Fibroblast of lung (primary cell): ENCODE measurements at regions not wholly inside any gene's neighbourhood (a gene's known extent, or its start where the extent isn't known, plus 50 kb on each side); places are given as distances from the start of the nearest gene placed in this dataset.

Source experiments
- DNase-seq, 2 donors: peaks; one replicate each; pipeline versions ENCODE4 v3.0.0 to v3.0.0-alpha.2; 2010; ENCODE audit warnings: low read depth in 2 of 2
- H2AFZ ChIP-seq: 2 replicates; pipeline ENCODE4 v1.5.1; 2012; ENCODE audit warnings: low read length, control low read depth, inconsistent platforms
- H3K27ac ChIP-seq: 2 replicates; pipeline ENCODE4 v1.5.1; 2011; ENCODE audit warnings: low read length, control low read depth; ENCODE audit not compliant: insufficient read depth
- H3K27me3 ChIP-seq: 2 replicates; pipeline ENCODE4 v1.5.1; 2011; ENCODE audit warnings: mild to moderate bottlenecking, low read length; ENCODE audit not compliant: control insufficient read depth, insufficient read depth
- H3K36me3 ChIP-seq: 2 replicates; pipeline ENCODE4 v1.5.1; 2011; ENCODE audit warnings: low read length; ENCODE audit not compliant: control insufficient read depth, insufficient read depth
- H3K4me1 ChIP-seq: 2 replicates; pipeline ENCODE4 v1.5.1; 2011; ENCODE audit warnings: low read length; ENCODE audit not compliant: control insufficient read depth, insufficient read depth; ENCODE audit errors: extremely low read depth
- H3K4me2 ChIP-seq: 2 replicates; pipeline ENCODE4 v1.5.1; 2011; ENCODE audit warnings: low read length, control low read depth; ENCODE audit not compliant: insufficient read depth; ENCODE audit errors: extremely low read depth
- H3K4me3 ChIP-seq, 4 experiments: fragments of 200-600 bp in 1 of 4; sonication (generic) in 1 of 4; replicated peaks in 1 of 4; 2 replicates each; pipeline ENCODE4 v1.5.1; 2011 to 2016; ENCODE audit warnings: low read length in 4 of 4, low read depth in 3 of 4, mild to moderate bottlenecking in 3 of 4, control low read depth in 2 of 4, inconsistent platforms in 1 of 4, mixed read lengths in 1 of 4; ENCODE audit not compliant: insufficient read depth in 1 of 4; ENCODE audit errors: control extremely low read depth in 1 of 4
- H3K79me2 ChIP-seq: 2 replicates; pipeline ENCODE4 v1.5.1; 2012; ENCODE audit warnings: mild to moderate bottlenecking, low read length, inconsistent platforms; ENCODE audit not compliant: control insufficient read depth, insufficient read depth
- H3K9ac ChIP-seq: 2 replicates; pipeline ENCODE4 v1.5.1; 2011; ENCODE audit warnings: mild to moderate bottlenecking, low read length, control low read depth; ENCODE audit not compliant: insufficient read depth
- H3K9me3 ChIP-seq: 2 replicates; pipeline ENCODE4 v1.5.1; 2012; ENCODE audit warnings: low read depth, low read length; ENCODE audit not compliant: control insufficient read depth, insufficient read depth
- H4K20me1 ChIP-seq: 2 replicates; pipeline ENCODE4 v1.5.1; 2011; ENCODE audit warnings: low read length; ENCODE audit not compliant: control insufficient read depth, insufficient read depth; ENCODE audit errors: extremely low read depth
- CTCF ChIP-seq, 2 donors: IDR thresholded peaks in 1 of 2; conservative IDR thresholded peaks in 1 of 2; 1 replicate in 1 of 2; 2 replicates in 1 of 2; pipeline ENCODE4 v1.5.1; 2011 to 2012; ENCODE audit warnings: low read length in 2 of 2, control low read depth in 1 of 2, inconsistent platforms in 1 of 2, low read depth in 1 of 2, mild to moderate bottlenecking in 1 of 2
- EZH2 ChIP-seq: IDR thresholded peaks from 2 replicates; pipeline ENCODE4 v1.5.1; 2012; ENCODE audit warnings: low read length, control low read depth, mild to moderate bottlenecking; ENCODE audit errors: missing control alignments

- Histone ChIP-seq H3K27ac (no peak overlapping the region), H3K9ac (no peak overlapping the region), H3K9me3 (no peaks in the 10 kb centered on the region), H3K4me1 (peaks cover 5% of the 10 kb centered on the region), H3K36me3 (no peaks in the 10 kb centered on the region), H4K20me1 (no peaks in the 10 kb centered on the region), H3K79me2 (no peaks in the 10 kb centered on the region), H2AFZ (no peak overlapping the region), H3K4me2 (no peak overlapping the region), H3K4me3 (no peak overlapping the region), H3K27me3 (no peaks in the 10 kb centered on the region)
- TF ChIP-seq CTCF (conservative IDR thresholded peaks at IDR 0.05 in 1 of 2, IDR thresholded peaks at IDR 0.05 in 1 of 2; ENCODE audit: low read depth in 1 of 2, low read length in 2 of 2) = no peak
- no peak for TF ChIP-seq EZH2
- DNase-seq = peak in 1 of 2 donors; percentile 49
Observed at GRCh38 chr15:39075756-39076341, 505.0 kb upstream of the THBS1 start.

- H3K27ac ChIP-seq = no peak overlapping the region
- no peaks in the 10 kb centered on the region for H3K27me3 ChIP-seq
- H3K9me3 ChIP-seq = no peaks in the 10 kb centered on the region
- no peaks in the 10 kb centered on the region for H4K20me1 ChIP-seq
- H2AFZ ChIP-seq = no peak overlapping the region
- no peak overlapping the region for H3K4me2 ChIP-seq
- H3K9ac ChIP-seq = no peak overlapping the region
- no peaks in the 10 kb centered on the region for H3K36me3 ChIP-seq
- H3K79me2 ChIP-seq = no peaks in the 10 kb centered on the region
- DNase-seq = no peak
- TF ChIP-seq CTCF (conservative IDR thresholded peaks at IDR 0.05 in 1 of 2, IDR thresholded peaks at IDR 0.05 in 1 of 2; ENCODE audit: low read depth in 1 of 2, low read length in 2 of 2) = no peak
- no peak for TF ChIP-seq EZH2
- H3K4me3 ChIP-seq = no peak overlapping the region
- peaks cover 5% of the 10 kb centered on the region for H3K4me1 ChIP-seq
Observed at GRCh38 chr15:39078026-39078425, 502.9 kb upstream of the THBS1 start.

GRCh38 chr15:39079296-39079847 is 501.5 kb upstream of the THBS1 start:
- Histone ChIP-seq H2AFZ (no peak overlapping the region), H3K4me1 (peaks cover 5% of the 10 kb centered on the region), H3K9ac (no peak overlapping the region), H3K9me3 (no peaks in the 10 kb centered on the region), H3K36me3 (no peaks in the 10 kb centered on the region), H3K79me2 (no peaks in the 10 kb centered on the region), H3K27ac (no peak overlapping the region), H3K4me3 (no peak overlapping the region), H4K20me1 (no peaks in the 10 kb centered on the region), H3K27me3 (no peaks in the 10 kb centered on the region), H3K4me2 (no peak overlapping the region)
- TF ChIP-seq CTCF (conservative IDR thresholded peaks at IDR 0.05 in 1 of 2, IDR thresholded peaks at IDR 0.05 in 1 of 2; ENCODE audit: low read depth in 1 of 2, low read length in 2 of 2) = no peak
- TF ChIP-seq EZH2 = no peak
- peak; percentile 48 to 95 for DNase-seq
